ENCODE measurements at regions not wholly inside any gene's neighbourhood (a gene's known extent, or its start where the extent isn't known, plus 50 kb on each side); places are given as distances from the start of the nearest gene placed in this dataset.
A peak's percentile ranks its signal among the peaks of the same experiment; 100 is the strongest.

DNA sequence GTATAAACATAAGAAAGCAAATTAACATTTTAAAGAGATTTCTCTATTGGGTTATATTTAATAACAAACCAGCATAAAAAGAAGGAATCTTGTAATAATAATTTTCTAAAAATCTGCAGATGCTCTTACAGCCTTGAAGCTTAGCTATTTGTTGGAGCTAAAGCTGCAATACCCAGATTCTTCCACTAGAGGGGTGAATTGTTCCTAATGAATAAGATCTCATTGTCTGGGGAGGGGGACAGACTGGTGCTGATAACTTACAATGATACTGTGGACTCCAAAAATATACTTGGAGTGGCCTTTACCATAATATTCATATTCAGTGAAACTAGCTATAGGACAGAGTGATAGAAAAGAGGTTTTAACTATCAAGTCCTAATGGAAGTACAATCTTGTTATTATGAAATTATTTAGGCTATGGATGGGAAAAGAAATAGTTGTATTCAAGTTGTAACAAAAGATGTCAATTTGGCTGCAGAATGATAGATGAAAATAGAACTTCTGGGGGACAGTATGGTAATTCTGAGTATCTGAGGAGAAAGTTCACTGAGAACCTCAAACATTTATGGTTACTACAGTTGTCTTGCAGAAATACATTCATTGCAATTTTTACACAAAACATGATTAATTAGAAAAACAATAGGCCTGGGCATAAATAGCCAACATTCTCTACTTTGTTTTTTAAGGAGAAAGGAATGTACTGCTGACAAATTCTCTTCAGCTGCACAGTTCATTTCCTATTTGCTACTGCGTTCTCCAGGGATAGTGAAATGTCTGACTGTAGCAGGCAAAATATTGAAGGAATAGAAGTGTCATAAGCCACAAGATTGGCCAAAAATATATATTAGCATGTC lies 443.3 kb downstream of the GBA3 start:
- TF ChIP-seq, protein P1, sequence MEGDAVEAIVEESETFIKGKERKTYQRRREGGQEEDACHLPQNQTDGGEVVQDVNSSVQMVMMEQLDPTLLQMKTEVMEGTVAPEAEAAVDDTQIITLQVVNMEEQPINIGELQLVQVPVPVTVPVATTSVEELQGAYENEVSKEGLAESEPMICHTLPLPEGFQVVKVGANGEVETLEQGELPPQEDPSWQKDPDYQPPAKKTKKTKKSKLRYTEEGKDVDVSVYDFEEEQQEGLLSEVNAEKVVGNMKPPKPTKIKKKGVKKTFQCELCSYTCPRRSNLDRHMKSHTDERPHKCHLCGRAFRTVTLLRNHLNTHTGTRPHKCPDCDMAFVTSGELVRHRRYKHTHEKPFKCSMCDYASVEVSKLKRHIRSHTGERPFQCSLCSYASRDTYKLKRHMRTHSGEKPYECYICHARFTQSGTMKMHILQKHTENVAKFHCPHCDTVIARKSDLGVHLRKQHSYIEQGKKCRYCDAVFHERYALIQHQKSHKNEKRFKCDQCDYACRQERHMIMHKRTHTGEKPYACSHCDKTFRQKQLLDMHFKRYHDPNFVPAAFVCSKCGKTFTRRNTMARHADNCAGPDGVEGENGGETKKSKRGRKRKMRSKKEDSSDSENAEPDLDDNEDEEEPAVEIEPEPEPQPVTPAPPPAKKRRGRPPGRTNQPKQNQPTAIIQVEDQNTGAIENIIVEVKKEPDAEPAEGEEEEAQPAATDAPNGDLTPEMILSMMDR (conservative IDR thresholded peaks at IDR 0.05; ENCODE audit: low read depth, low read length) = peak; percentile 64
- DNase-seq (ENCODE audit: low read depth) = peak; percentile 49
- no peak overlapping the region for H3K4me3 ChIP-seq (ENCODE audit: low read depth, low read length)

DNA sequence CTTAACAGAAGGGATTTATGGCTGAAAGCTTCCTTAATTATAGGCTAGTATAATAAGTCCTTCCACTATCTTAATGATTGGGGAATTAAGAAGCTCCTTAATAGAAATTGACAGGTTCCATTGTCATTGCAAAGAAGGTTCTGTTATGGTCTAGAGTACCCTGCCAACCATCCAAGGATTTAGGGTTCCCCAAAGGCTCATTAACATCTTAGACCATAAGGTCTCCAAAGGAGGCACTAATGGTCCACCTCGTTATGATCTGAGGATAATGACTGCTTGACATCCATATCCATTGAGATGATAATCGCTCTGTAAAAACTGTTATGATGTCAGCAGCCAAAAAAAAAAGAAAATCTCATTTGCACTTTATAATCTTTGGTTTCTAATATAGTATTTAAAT lies 441.6 kb downstream of the GBA3 start:
- TF ChIP-seq, protein P1 (conservative IDR thresholded peaks at IDR 0.05; ENCODE audit: low read depth, low read length) = no peak
- DNase-seq (ENCODE audit: low read depth) = no peak
- H3K4me3 ChIP-seq (ENCODE audit: low read depth, low read length) = no peak overlapping the region

DNA sequence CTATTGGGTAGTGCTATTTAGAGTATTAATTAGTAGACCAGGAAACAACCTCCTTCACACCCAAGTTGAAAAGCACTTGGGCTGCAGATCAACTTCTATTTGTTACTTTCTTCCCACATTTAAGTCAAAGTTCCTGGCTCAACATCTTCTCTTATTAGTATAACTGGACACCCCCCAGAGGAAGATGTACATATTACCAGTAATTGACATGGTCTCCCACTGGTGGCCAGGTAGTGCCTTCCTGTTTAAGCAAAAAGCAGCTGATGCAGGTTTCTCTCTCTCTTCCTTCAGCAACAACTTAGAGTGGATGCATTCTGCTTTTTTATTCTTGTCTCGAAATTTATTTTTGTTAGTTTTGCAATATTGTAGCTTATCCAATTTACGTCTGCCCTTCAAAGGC lies 438.1 kb downstream of the GBA3 start:
- DNase-seq (ENCODE audit: low read depth) = no peak
- H3K4me3 ChIP-seq (ENCODE audit: low read depth, low read length) = no peak overlapping the region
- TF ChIP-seq, protein P1 (conservative IDR thresholded peaks at IDR 0.05; ENCODE audit: low read depth, low read length) = no peak

DNA sequence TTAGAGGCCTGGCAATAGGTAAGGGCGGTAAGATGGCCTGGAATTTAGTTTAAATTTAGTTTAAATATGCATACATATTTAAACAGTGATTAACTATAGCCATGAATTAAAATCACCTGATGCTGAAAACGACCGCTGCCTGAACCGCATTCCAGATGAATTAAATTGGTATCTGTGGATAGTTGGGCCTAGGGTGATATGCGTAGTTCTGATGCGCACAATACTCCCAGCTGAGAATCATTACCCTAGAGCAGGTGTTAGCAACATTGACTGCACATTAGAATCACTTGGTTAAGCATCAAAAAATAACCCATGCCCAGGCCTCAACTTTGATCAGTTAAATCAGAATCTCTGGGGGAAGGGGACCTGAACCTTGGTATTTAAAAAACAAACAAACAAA lies 432.4 kb downstream of the GBA3 start:
- TF ChIP-seq, protein P1 (conservative IDR thresholded peaks at IDR 0.05; ENCODE audit: low read depth, low read length) = no peak
- H3K4me3 ChIP-seq (ENCODE audit: low read depth, low read length) = no peak overlapping the region
- DNase-seq (ENCODE audit: low read depth) = no peak

DNA sequence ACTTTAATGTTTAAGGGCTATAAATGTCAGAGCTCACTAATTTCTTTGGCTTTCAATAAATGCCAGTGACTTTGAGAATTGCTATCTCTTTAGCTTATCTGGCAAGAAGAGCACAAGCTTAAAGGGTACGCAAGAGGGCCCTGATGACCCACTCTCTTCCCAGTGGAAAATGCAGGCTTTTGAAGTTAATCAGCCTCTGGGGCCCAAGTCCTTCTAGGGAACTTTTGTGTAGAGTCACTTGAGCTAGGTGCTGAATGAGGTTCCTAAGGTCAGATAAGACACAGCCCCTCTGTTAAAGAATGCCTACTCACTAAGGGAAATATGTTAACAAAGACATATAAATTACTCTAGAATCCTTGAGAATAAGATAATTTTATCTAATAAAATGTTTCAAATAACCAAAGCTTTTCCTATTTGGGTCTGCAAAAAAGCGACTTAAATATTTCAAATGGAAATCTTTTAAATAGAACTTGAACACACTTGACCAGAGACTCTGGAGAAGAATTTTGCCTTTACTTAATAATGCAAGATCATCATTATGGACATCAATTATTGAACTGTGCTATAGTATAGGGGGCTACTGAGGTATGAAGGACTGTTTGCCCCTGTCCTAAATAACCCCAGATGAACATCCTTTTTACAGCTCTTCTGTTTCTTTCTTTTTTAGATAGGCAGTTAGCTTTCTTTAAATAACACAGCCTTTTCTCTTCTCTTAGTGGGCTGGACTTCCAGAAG lies 430.1 kb downstream of the GBA3 start:
- TF ChIP-seq, protein P1 (conservative IDR thresholded peaks at IDR 0.05; ENCODE audit: low read depth, low read length) = no peak
- H3K4me3 ChIP-seq (ENCODE audit: low read depth, low read length) = no peak overlapping the region
- no peak for DNase-seq (ENCODE audit: low read depth)

DNA sequence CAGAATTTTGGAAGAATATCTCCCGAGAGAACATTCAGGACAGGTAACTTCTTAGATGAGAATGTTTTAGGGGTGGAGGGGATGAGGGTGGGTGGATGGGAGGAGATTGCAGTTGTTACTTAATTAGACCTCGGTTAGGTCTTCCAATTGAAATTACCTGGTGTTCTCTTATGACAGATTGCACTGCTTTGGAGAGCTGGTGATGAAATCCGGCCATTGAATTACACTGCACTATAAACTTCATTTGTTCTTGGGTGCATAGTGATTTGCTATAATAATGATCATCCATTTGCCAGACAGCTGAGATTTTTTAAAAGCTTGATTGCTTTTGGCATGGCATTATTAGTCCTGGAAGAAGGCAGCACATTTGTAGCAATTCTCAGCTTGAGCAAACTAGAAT lies 427.6 kb downstream of the GBA3 start:
- no peak overlapping the region for H3K4me3 ChIP-seq (ENCODE audit: low read depth, low read length)
- TF ChIP-seq, protein P1 (conservative IDR thresholded peaks at IDR 0.05; ENCODE audit: low read depth, low read length) = no peak
- no peak for DNase-seq (ENCODE audit: low read depth)
